ENCODE measurements at regions not wholly inside any gene's neighbourhood (a gene's known extent, or its start where the extent isn't known, plus 50 kb on each side); places are given as distances from the start of the nearest gene placed in this dataset.
"Not testable (repeated sequence)": the region's sequence is repeated elsewhere in the genome, so short reads cannot be mapped to it uniquely, and the experiment has no call there.

DNA sequence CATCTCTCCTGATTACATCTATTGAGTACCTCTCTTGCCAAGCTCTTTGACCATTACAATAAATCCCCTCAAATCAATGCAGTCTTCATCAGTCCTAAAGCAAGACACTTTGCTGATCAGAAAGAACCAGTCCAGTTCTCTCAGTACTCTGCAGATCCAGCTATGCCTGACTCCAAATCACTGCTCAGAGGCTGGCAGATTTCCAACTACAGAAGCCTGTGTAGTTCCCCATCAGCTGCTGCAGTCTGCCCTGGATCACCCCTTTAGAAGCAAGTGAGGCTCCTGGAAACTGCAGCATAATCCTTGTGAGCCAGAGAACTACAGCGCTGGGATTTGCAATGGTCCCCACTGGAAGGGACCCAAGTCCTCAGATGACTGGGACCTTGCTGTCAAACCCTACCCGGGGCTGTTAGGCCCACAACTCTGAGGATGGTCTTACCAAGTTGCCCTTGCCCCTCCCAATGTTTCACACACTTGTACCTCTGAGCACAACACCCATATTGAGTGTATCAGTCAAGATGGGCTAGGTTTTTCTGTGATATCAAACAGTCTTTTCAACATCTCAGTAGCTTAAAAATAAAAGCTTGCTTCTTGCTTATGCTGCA is 81.9 kb upstream of the TOPAZ1 start:
- DNase-seq (no peak), ATAC-seq (no peak)
- Histone ChIP-seq H3K4me3 (no peak overlapping the region), H3K4me1 (no peaks in the 10 kb centered on the region), H3K27ac (no peak overlapping the region), H3K27me3 (peaks cover 8% of the 10 kb centered on the region), H3K36me3 (no peaks in the 10 kb centered on the region), H3K9me3 (no peaks in the 10 kb centered on the region)
- TF ChIP-seq, protein P1, sequence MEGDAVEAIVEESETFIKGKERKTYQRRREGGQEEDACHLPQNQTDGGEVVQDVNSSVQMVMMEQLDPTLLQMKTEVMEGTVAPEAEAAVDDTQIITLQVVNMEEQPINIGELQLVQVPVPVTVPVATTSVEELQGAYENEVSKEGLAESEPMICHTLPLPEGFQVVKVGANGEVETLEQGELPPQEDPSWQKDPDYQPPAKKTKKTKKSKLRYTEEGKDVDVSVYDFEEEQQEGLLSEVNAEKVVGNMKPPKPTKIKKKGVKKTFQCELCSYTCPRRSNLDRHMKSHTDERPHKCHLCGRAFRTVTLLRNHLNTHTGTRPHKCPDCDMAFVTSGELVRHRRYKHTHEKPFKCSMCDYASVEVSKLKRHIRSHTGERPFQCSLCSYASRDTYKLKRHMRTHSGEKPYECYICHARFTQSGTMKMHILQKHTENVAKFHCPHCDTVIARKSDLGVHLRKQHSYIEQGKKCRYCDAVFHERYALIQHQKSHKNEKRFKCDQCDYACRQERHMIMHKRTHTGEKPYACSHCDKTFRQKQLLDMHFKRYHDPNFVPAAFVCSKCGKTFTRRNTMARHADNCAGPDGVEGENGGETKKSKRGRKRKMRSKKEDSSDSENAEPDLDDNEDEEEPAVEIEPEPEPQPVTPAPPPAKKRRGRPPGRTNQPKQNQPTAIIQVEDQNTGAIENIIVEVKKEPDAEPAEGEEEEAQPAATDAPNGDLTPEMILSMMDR (IDR thresholded peaks at IDR 0.05), result no peak
- intact Hi-C loops (cut with DNase I), result no loop called here

DNA sequence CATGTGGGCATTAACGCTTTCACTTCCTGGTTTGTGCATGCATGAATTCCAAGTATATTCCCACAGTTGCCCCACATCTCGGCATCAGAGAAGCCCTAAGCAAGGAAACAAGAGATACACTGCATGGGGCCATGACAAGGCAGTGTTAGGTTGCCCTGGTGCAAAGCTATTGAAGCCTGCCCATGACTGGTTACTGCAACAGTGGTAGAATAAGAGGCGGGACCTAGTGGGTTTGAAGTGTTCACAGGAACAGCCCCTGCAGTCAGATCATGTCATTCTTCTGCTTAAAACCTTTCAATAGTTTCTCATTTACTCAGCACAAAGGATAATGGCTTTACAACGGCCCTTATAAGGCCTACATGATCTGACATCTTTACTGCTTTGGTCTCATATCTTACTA is 80.9 kb upstream of the TOPAZ1 start:
- TF ChIP-seq, protein P1 (IDR thresholded peaks at IDR 0.05), result no peak

DNA sequence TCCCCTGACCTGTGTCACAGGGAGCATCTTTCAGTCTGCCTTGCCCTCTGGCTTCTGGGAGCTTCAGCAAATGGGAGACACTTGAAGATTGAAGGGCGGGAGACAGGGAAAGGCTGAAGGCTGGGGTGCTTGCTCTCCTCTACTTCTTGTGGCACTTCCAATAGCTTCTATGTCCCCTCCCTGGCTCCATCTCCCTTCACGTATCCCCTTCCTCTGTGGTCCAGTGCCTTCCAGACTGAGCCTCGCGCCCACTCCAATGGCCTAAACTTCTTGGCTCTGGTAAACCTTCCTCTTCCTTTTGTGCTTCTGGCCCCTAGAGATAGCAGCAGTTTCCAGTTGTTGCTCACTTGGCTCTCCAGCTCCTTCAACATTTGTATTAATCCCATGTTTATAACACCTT is 69.8 kb upstream of the TOPAZ1 start:
- no peak overlapping the region for H3K27ac ChIP-seq
- TF ChIP-seq, protein P1 (IDR thresholded peaks at IDR 0.05), result no peak
- H3K9me3 ChIP-seq, result no peaks in the 10 kb centered on the region
- H3K4me1 ChIP-seq, result no peaks in the 10 kb centered on the region
- H3K27me3 ChIP-seq, result no peaks in the 10 kb centered on the region
- intact Hi-C loops (cut with DNase I), result no loop called here
- DNase-seq, result no peak
- no peaks in the 10 kb centered on the region for H3K36me3 ChIP-seq
- no peak for ATAC-seq
- no peak overlapping the region for H3K4me3 ChIP-seq

More for the DNA sequence above, 80.9 kb upstream of the TOPAZ1 start:
- no peak for ATAC-seq
- Histone ChIP-seq H3K4me3 (no peak overlapping the region), H3K27me3 (peaks cover 4% of the 10 kb centered on the region), H3K9me3 (no peaks in the 10 kb centered on the region), H3K36me3 (no peaks in the 10 kb centered on the region), H3K27ac (no peak overlapping the region), H3K4me1 (no peaks in the 10 kb centered on the region)
- DNase-seq, result no peak
- intact Hi-C loops (cut with DNase I), result no loop called here

DNA sequence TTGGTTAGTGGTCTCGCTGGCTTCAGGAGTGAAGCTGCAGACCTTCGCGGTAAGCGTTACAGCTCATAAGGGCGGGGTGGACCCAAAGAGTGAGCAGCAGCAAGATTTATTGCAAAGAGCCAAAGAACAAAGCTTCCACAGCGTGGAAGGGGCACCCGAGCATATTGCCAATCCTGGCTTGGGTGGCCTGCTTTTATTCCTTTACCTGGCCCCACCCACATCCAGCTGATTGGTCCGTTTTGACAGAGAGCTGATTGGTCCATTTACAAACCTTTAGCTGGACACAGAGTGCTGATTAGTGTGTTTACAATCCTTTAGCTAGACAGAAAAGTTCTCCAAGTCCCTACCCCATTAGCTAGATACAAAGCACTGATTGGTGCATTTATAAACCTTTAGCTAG is 69.0 kb upstream of the TOPAZ1 start:
- intact Hi-C loops (cut with DNase I); H3K36me3 ChIP-seq; DNase-seq; H3K4me1 ChIP-seq; H3K27ac ChIP-seq; H3K27me3 ChIP-seq; ATAC-seq; H3K4me3 ChIP-seq; H3K9me3 ChIP-seq: not testable (repeated sequence)

DNA sequence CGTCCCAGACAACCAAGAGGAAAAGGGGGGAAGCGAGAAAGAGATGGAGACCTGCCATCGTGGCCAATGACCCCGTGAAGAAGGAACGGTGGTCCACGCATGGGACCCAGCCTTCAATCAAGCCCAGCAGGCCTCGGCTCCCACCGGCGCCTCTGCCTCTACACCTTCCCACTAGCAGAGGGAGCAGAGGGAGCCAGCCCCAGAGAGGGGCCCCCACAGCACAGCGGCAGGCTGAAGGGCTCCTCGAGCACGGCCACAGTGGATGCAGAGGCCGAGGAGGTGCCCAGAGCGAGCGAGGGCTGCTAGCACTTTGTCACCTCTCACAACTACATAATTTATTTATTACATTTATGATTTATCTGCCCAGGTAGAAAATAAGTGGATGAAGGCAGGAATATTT is 68.4 kb upstream of the TOPAZ1 start:
- DNase-seq (no peak), ATAC-seq (no peak)

DNA sequence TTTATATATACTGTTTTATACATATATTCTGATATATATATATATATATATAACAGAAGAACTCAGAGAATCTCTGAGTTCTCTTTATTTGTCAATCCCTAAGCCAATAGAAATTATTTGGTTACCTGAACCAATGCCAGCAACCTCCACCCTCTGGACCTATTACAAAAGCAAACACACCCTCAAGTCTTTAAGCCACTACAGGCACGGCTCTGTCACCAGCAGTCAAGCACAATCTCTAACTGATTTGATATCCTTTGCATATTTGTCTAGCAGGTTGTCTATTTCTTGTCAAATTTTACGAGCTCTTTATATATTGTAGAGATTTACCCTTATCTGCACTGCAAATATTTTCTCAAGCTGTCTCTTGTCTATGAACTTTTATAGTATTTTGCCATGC is 66.6 kb upstream of the TOPAZ1 start:
- H3K9me3 ChIP-seq, result no peaks in the 10 kb centered on the region
- H3K27ac ChIP-seq, result no peak overlapping the region
- TF ChIP-seq, protein P1 (IDR thresholded peaks at IDR 0.05), result no peak
- no peaks in the 10 kb centered on the region for H3K4me1 ChIP-seq
- DNase-seq, result no peak
- intact Hi-C loops (cut with DNase I), result no loop called here
- no peaks in the 10 kb centered on the region for H3K36me3 ChIP-seq
- no peak for ATAC-seq
- H3K4me3 ChIP-seq, result no peak overlapping the region
- no peaks in the 10 kb centered on the region for H3K27me3 ChIP-seq

More for the DNA sequence above, 68.4 kb upstream of the TOPAZ1 start:
- Histone ChIP-seq H3K36me3 (no peaks in the 10 kb centered on the region), H3K27me3 (no peaks in the 10 kb centered on the region), H3K4me1 (no peaks in the 10 kb centered on the region), H3K27ac (no peak overlapping the region), H3K4me3 (no peak overlapping the region), H3K9me3 (no peaks in the 10 kb centered on the region)
- intact Hi-C loops (cut with DNase I), result no loop called here
- TF ChIP-seq, protein P1 (IDR thresholded peaks at IDR 0.05), result no peak
